Fibroblast of villous mesenchyme (primary cell): ENCODE measurements at regions not wholly inside any gene's neighbourhood (a gene's known extent, or its start where the extent isn't known, plus 50 kb on each side); places are given as distances from the start of the nearest gene placed in this dataset.
"Not testable (repeated sequence)": the region's sequence is repeated elsewhere in the genome, so short reads cannot be mapped to it uniquely, and the experiment has no call there.

Experiments used
- DNase-seq: peaks from one replicate; pipeline ENCODE4 v3.0.0-alpha.2; 2010; ENCODE audit warnings: low read depth
- H3K4me3 ChIP-seq: 2 replicates; pipeline ENCODE4 v1.5.1; 2011; ENCODE audit warnings: low read depth, mild to moderate bottlenecking, low read length
- TF ChIP-seq, protein P1 (sequence below): IDR thresholded peaks from 2 replicates; pipeline ENCODE4 v1.5.1; 2012; ENCODE audit warnings: low read depth, mild to moderate bottlenecking, low read length; ENCODE audit not compliant: insufficient read depth

DNA sequence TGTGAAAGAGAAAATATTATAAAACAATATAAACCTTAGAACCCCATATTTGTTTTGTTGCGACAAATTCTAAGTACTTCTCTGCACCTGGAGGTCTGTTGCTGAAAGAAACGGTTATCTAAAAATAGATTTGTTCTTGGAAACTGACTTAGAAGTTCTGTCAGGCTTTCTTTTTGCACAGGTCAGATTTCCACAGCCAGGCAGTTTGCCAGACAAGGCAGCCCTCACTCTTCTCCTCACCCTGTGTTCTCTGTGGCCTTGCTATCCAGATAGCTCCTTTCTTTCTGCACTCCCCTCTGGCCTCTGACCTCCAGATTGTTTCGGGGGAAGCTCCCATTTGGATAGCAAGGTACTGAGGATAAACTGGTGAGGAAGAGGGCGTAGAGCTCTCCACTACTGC lies 413.3 kb upstream of the ONECUT1 start:
- no peak for DNase-seq
- H3K4me3 ChIP-seq, result no peak overlapping the region
- TF ChIP-seq, protein P1, sequence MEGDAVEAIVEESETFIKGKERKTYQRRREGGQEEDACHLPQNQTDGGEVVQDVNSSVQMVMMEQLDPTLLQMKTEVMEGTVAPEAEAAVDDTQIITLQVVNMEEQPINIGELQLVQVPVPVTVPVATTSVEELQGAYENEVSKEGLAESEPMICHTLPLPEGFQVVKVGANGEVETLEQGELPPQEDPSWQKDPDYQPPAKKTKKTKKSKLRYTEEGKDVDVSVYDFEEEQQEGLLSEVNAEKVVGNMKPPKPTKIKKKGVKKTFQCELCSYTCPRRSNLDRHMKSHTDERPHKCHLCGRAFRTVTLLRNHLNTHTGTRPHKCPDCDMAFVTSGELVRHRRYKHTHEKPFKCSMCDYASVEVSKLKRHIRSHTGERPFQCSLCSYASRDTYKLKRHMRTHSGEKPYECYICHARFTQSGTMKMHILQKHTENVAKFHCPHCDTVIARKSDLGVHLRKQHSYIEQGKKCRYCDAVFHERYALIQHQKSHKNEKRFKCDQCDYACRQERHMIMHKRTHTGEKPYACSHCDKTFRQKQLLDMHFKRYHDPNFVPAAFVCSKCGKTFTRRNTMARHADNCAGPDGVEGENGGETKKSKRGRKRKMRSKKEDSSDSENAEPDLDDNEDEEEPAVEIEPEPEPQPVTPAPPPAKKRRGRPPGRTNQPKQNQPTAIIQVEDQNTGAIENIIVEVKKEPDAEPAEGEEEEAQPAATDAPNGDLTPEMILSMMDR, result no peak

GRCh38 chr15:53202876-53203275 lies 412.7 kb upstream of the ONECUT1 start:
- DNase-seq, result no peak
- TF ChIP-seq, protein P1, result no peak
- H3K4me3 ChIP-seq, result no peak overlapping the region

DNA sequence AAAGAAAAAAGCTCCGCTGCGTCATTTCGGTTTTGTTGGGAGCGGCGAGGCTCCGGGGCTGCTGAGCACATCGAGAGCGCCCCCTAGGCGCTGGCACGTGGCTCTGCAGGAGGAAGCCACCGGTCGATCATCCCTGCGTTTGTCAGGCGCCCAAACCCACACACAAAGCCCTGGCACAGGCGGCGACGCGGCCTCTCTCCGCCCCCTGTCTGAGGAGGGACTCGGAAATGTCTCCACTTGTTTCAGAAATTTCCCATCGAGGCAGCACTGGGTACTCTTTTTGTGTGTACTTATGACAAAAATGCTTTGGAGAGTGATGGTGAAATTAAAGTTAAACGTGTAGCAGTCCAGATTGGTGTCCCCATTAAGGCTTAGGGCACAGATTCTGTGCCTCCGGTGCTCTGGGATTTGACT lies 407.3 kb upstream of the ONECUT1 start:
- TF ChIP-seq, protein P1, result peak; percentile 61
- DNase-seq, result peak; percentile 12
- no peak overlapping the region for H3K4me3 ChIP-seq

- TF ChIP-seq, protein P1, result no peak
- H3K4me3 ChIP-seq, result no peak overlapping the region
- no peak for DNase-seq
These were observed 406.7 kb upstream of the ONECUT1 start for GRCh38 chr15:53196788-53197187.

- TF ChIP-seq, protein P1, result no peak
- DNase-seq, result no peak
- no peak overlapping the region for H3K4me3 ChIP-seq
These were observed 406.1 kb upstream of the ONECUT1 start for GRCh38 chr15:53196242-53196641.

DNA sequence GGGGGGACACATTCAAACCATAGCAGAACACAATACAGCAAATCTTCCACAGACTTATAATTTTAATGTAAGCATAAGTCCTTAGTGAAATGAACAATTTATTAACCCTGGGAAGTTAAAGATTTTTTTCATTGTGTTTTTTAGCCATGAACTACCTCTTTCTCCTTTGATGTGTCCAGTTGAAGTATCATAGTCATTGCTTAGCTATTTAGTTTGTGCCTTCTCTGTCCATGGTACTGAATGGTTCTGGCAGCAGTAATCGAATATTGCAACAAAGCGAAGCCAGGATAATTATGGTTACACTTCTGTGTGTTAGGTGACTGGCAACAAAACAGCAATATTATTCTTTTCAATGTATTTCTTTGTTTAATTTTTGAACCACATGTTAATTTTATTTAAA lies 403.0 kb upstream of the ONECUT1 start:
- H3K4me3 ChIP-seq, result no peak overlapping the region
- peak; percentile 2 for DNase-seq
- TF ChIP-seq, protein P1, result no peak

DNA sequence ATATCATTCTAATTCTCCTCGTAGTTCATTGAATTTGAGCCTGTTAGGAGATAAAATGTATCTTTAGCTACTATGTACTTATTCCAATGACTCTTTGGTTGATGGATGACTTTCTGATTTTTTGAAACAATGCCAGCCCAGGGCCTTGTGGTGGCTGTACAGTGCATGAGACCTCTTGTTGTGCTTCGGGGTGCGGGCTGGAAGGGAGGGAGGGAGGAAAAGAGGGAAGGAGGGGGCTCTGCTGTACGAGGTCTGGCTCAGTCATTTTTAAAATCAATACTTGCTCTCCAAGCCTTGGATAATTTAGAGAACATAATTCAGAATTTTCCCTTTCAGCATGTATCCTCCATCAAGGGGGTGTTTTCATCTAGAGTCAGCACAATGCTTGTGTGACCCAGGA lies 399.7 kb upstream of the ONECUT1 start:
- TF ChIP-seq, protein P1, result no peak
- H3K4me3 ChIP-seq, result no peak overlapping the region
- DNase-seq, result no peak

- DNase-seq, result not testable (repeated sequence)
These were observed 393.3 kb upstream of the ONECUT1 start for GRCh38 chr15:53183449-53183848.

More at GRCh38 chr15:53183449-53183848, 393.3 kb upstream of the ONECUT1 start:
- not testable (repeated sequence) for H3K4me3 ChIP-seq
